ENCODE measurements at regions not wholly inside any gene's neighbourhood (a gene's known extent, or its start where the extent isn't known, plus 50 kb on each side); places are given as distances from the start of the nearest gene placed in this dataset.

GRCh38 chr5:10173716-10174115 is 76.0 kb downstream of the ATPSCKMT start:
- H3K4me3 ChIP-seq (ENCODE audit: low read length): no peak overlapping the region
- DNase-seq (ENCODE audit: low read depth, low spot score): no peak

DNA sequence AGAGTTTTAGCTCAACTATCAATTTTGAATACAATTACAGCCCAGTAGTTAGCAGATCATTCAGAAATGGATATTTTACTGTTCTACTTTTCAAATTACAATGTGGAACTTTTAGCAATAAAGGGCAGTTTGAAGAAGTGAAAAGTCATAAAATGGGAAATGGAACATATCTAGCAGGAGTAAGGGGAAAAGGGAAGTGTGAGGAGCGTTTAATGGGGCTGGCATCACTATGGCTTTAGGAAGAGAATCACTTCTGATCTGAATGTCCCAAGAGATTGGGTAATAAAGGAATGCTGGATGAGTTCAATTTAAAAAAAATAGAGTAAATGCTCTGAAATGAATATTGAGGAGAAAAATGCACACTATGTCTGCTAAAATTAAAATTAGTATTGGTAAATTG is 77.4 kb downstream of the ATPSCKMT start:
- DNase-seq (ENCODE audit: low read depth, low spot score): no peak
- H3K4me3 ChIP-seq (ENCODE audit: low read length): no peak overlapping the region

DNA sequence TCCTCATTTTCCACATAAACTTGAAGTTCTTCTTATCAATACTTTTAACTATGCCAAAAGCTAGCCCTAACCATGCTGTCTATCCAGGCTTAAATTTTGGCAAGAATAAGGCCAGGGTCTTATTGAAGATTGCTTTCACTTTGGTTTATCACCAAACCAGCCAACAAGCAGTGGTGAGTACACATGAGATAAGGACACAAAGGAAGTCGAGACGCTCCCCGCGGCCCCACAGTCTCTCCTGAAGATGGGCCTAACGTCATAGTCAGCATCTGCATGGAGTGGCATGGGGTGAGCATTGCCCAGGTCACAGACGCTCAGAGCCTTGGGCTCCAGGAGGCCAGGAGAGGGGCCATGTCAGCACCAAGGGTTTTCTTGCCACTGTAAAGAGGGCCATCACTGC is 80.3 kb downstream of the ATPSCKMT start:
- no peak for DNase-seq (ENCODE audit: low read depth, low spot score)
- no peak overlapping the region for H3K4me3 ChIP-seq (ENCODE audit: low read length)

DNA sequence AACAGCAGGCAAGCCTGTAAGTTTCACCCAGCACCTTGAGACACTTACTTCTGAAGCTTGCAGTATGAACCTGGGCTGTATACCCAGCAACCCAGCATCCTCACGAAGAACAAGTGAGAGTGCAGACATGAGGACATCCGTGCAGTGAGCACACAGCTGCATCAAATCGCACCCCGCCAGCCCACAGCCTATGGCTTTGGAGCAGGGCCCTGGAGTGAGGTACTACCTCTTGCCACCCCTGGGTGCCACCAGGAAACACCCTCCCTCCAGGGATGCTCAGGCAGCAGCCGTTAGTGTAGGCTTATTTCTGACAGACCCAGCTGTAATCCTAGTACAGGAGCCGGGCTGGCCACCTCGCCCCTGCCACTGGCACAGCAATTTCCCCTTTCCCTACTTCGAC is 81.4 kb downstream of the ATPSCKMT start:
- no peak overlapping the region for H3K4me3 ChIP-seq (ENCODE audit: low read length)
- no peak for DNase-seq (ENCODE audit: low read depth, low spot score)

DNA sequence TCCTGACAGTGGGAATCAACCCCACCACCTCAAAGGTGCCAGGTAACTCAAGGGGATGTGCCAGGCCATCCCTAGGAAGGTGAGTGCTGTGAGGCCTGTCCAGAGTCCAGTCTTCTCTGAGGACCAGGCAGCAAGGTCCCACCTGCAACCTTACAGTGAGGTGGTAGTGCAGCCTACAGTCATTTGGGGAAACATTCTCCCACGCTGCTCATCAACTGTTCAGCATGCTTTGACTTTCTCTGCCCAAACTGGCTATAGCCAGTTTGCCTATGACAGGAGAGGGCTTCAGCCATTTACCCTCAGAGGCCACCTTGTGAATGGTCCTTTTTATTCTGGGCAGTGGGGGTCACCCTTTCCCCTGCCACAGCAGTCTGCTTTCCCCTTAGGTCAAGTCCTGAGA is 81.9 kb downstream of the ATPSCKMT start:
- DNase-seq (ENCODE audit: low read depth, low spot score): no peak
- H3K4me3 ChIP-seq (ENCODE audit: low read length): no peak overlapping the region

- no peak overlapping the region for H3K4me3 ChIP-seq (ENCODE audit: low read length)
- DNase-seq (ENCODE audit: low read depth, low spot score): no peak
Measured at GRCh38 chr5:10166392-10166791, 83.3 kb downstream of the ATPSCKMT start.

- no peak overlapping the region for H3K4me3 ChIP-seq (ENCODE audit: low read length)
- no peak for DNase-seq (ENCODE audit: low read depth, low spot score)
Measured at GRCh38 chr5:10162468-10162867, 87.2 kb downstream of the ATPSCKMT start.

DNA sequence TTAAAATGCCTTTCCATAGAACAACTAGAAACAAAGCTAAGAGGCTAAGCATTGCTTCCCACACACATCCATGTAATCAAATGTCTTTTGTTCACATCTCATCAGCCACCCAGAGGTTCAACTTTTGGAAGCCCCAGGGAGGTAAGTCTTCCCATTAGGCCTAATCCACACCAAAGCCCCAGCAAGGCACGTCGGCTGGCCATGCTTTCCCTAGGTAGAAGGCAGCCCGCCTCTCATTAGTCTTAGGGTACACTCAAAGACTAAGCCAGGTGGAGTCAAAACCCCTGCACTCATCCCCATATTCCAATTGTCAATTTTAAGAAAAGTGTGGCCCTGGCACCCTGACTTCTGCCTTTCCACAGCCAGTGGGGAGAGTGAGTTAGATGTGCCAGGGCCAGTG is 87.9 kb downstream of the ATPSCKMT start:
- no peak overlapping the region for H3K4me3 ChIP-seq (ENCODE audit: low read length)
- DNase-seq (ENCODE audit: low read depth, low spot score): no peak

GRCh38 chr5:10160241-10160640 is 89.4 kb downstream of the ATPSCKMT start:
- H3K4me3 ChIP-seq (ENCODE audit: low read length): no peak overlapping the region
- no peak for DNase-seq (ENCODE audit: low read depth, low spot score)

DNA sequence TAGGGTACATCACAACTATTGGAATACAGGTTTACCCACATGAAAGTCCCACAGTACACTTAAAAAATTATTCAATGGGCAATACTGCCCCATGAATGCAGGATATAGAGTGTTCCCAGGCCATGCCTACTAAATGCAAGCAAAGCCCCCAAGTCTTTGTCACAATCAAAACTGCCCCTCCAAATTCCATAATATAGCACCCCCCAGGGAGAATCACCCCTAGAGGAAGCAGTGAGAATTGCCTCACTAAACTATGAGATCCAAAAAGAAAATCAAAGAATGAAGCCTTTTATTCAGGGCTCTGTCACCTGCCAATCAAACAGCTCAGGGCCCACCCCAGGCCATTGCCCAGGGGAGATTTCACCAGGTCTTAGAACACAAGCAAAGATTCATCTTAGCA is 90.8 kb downstream of the ATPSCKMT start:
- H3K4me3 ChIP-seq (ENCODE audit: low read length): no peak overlapping the region
- DNase-seq (ENCODE audit: low read depth, low spot score): no peak

- no peak overlapping the region for H3K4me3 ChIP-seq (ENCODE audit: low read length)
- no peak for DNase-seq (ENCODE audit: low read depth, low spot score)
Measured at GRCh38 chr5:10157085-10157669, 92.5 kb downstream of the ATPSCKMT start.

DNA sequence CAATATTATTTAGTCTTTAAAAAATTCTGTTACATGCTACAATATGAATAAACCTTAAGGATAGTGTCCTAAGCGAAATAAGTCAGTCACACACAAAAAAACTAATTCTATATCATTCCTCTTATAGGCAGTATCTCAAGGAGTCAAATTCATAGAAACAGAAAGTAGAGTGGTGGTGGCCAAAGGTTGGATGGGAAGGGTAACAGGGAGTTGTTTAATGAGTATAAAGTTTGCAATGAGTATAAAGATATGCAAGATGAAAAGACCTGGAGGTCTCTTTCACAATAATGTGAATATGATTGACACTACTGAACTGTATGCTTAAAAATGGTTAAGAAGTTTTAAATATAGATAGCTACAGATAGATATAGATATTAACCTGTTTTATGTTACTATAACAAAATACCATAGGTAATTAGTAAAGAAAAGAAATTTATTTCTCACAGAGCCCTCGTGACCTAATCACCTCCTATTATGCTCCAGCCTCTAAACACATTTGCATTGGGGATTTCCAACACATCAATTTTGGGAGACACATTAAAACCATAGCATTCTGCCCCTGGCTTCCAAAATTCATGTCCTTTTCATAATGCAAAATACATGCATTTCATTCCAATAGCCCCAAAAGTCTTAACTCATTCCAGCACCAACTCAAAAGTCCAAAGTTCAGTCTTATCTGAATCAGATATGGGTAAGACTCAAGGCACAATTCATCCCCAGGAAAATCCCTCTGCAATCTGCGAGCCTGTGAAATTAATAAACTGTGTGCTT is 93.6 kb downstream of the ATPSCKMT start:
- H3K4me3 ChIP-seq (ENCODE audit: low read length): no peak overlapping the region
- no peak for DNase-seq (ENCODE audit: low read depth, low spot score)

DNA sequence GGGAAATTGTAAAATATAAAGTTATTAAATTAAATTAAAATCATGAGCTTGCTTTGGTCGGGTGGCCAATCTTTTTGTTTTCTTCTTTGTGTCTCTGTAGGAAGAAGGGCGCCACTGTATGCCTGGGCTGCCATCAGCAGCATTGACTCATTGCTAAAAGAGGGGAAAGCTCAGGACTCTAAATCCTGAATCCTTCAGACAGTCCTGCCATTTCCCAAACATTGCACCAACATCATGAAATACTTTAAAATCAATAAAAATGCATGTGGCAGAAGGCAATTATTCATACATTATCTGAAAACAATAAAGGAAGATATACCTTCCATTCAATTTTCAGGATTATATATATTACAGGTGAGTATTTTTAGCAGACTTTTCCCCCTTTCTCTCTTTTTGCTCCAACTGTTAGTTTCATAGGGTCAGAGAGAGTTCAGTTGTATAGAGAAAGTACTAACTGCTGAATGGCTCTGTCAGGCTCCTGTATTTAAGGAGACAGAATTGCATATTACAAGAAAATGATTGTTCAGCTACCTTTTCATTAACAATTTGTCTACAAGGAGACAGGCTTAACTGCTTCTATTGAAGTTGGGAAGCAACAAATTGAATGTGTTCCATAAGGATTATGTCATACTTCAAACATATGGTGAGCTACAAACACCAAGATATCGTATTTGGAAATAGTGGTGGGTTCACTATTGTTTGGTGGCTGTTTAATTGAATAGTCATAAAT is 95.7 kb downstream of the ATPSCKMT start:
- no peak for DNase-seq (ENCODE audit: low read depth, low spot score)
- no peak overlapping the region for H3K4me3 ChIP-seq (ENCODE audit: low read length)

GRCh38 chr5:10153394-10153793 is 96.3 kb downstream of the ATPSCKMT start:
- H3K4me3 ChIP-seq (ENCODE audit: low read length): no peak overlapping the region
- no peak for DNase-seq (ENCODE audit: low read depth, low spot score)

DNA sequence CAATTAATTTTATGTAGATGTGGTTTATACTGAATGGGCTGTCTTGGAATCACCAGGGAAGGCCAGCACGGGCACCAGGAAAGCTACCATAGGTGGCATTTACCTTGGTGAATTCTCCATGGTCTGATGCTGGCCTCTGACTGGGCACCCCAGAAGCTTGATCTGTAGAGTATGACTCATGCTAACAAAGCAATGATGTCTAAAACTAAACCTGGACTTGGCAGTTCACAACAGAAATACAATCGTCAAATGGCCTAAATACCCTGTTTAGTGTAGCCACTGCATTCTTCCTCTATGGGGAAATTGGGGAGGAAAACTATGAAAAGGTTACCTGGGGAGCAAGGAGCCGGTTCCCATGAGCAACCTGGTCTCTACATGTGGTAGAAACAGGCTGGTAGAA is 98.0 kb downstream of the ATPSCKMT start:
- DNase-seq (ENCODE audit: low read depth, low spot score): no peak
- no peak overlapping the region for H3K4me3 ChIP-seq (ENCODE audit: low read length)

- DNase-seq (ENCODE audit: low read depth, low spot score): no peak
- H3K4me3 ChIP-seq (ENCODE audit: low read length): no peak overlapping the region
Measured at GRCh38 chr5:10149911-10150310, 99.8 kb downstream of the ATPSCKMT start.

DNA sequence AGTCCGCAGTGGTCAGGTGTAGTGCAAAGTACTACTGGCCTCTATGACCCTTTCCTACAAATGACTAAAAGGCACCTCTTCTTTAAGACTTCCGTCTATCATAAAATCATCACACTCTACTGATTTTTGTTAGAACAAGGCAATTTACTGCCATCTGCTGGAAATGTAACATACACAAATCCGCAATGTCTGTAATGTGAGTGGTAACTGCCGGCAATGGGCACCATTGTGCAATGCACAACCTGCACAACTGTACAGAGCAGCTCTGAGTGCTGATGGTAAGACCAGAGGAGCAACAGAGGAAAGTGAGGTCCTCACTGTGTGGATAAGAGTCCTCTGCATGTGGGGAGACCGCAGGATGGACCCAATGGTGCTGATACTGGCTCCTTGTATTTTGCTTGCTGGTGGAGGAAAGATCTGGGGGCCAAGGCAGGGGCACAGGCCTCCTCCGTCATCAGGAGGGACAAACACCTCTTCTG is 103.7 kb downstream of the ATPSCKMT start:
- peak; percentile 24 for DNase-seq (ENCODE audit: low read depth, low spot score)
- H3K4me3 ChIP-seq (ENCODE audit: low read length): no peak overlapping the region

DNA sequence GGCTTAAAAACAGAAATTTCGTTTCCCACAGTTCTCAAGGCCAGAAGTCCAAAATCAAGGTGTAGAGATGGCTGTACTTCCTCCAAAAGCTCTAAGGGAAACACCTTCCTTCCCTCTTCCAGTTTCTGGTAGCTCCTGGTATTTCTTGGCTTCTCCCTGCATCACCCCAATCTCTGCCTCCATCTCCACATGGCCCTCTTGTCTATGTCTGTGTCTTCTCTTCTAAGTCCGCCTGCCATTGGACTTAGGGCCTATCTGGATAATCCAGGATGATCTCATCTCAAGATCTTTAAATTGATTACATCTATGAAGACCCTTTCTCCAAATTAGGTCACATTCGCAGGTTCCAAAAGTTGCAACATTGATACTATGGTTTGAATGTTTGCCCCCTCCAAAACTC is 105.6 kb downstream of the ATPSCKMT start:
- no peak overlapping the region for H3K4me3 ChIP-seq (ENCODE audit: low read length)
- DNase-seq (ENCODE audit: low read depth, low spot score): no peak

DNA sequence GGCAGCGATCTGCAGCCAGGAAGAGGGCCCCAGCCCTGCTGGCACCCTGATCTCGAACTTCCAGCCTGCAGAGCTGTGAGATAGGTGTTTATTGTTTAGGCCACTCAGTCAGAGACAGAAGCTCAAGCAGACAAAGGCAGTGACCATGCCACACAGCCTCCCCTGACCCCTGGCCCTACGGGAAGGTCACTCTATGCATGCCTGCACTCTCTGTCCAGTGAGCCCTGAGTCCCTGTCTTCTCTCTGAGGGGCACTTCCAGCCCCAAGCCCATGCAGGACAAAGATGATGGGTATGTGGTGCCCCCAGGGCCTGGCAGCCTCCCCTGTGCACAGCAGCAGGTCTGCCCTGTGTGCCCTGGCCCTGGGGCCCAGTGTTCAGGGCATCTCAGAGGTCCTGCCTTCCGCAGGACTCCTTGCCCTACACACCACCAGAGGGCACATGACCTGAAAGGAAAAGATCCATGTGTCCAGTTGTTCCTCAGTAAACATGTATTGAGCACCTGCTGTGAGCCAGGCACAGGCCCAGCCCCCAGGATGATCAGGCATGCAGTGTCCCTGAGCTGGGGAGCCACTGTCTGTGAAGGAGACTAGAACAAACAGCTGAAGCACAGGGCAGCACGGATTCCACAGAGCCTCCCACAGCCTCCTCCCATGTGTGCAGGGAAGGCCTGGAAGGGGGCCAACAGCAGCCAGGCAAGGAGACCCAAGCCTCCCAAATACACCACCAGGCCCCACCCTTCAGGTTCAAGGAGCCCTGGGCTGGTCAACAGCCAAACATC is 109.3 kb downstream of the ATPSCKMT start:
- DNase-seq (ENCODE audit: low read depth, low spot score): no peak
- no peak overlapping the region for H3K4me3 ChIP-seq (ENCODE audit: low read length)

Data from Jurkat, Clone E6-1 (cell line).